B cell (primary cell): ENCODE measurements at regions not wholly inside any gene's neighbourhood (a gene's known extent, or its start where the extent isn't known, plus 50 kb on each side); places are given as distances from the start of the nearest gene placed in this dataset.

Experiments
- ATAC-seq: fragments of 200-7000 bp; cut with Tn5 transposase; one replicate; pipeline ENCODE4 v1.10.0; 2021; ENCODE audit warnings: low read depth, mild to moderate bottlenecking, moderate number of reproducible peaks, moderate library complexity
- CTCF ChIA-PET: fragments of 350-600 bp; sonication (Branson Sonifier 250); formaldehyde crosslinking; loops from one replicate; lab custom pipeline; 2021; ENCODE audit warnings: antibody characterized with exemption, inconsistent platforms; lab: Charles Lee
- POLR2A ChIA-PET: fragments of 350-600 bp; sonication (Branson Sonifier 250); formaldehyde crosslinking; loops from one replicate; lab custom pipeline; 2021; ENCODE audit warnings: antibody characterized with exemption; lab: Charles Lee
- DNase-seq: peaks from one replicate; pipeline ENCODE4 v3.0.0; 2013
- H2AFZ ChIP-seq: 2 replicates; pipeline ENCODE4 v1.6.1; 2012; ENCODE audit warnings: mild to moderate bottlenecking, low read depth, low read length; ENCODE audit not compliant: insufficient read depth, poor library complexity, severe bottlenecking
- H3K27ac ChIP-seq, 2 donors: 1 replicate in 1 of 2; 2 replicates in 1 of 2; pipeline ENCODE4 v1.5.1; 2012 to 2013; ENCODE audit warnings: low read length in 2 of 2, mild to moderate bottlenecking in 2 of 2, moderate library complexity in 1 of 2
- H3K27me3 ChIP-seq, 4 experiments: fragments of 200-600 bp in 1 of 4; sonication (generic) in 1 of 4; replicated peaks in 1 of 4; 1 replicate in 2 of 4; 2 replicates in 2 of 4; pipeline versions ENCODE4 v1.6.1 to v1.7.0; 2013 to 2016; ENCODE audit warnings: low read length in 3 of 4, mild to moderate bottlenecking in 2 of 4, mixed read lengths in 1 of 4, moderate library complexity in 1 of 4; ENCODE audit not compliant: insufficient read depth in 4 of 4, control insufficient read depth in 3 of 4; ENCODE audit errors: control extremely low read depth in 1 of 4
- H3K36me3 ChIP-seq, 2 experiments: replicated peaks in 1 of 2; 1 replicate in 1 of 2; 2 replicates in 1 of 2; pipeline versions ENCODE4 v1.6.1 to v1.7.1; 2013; ENCODE audit warnings: low read length in 1 of 2; ENCODE audit not compliant: insufficient read depth in 2 of 2, control insufficient read depth in 1 of 2; ENCODE audit errors: control extremely low read depth in 1 of 2, extremely low read depth in 1 of 2
- H3K4me1 ChIP-seq, 2 donors: fragments of 200-600 bp in 1 of 2; sonication (generic) in 1 of 2; 1 replicate in 1 of 2; 2 replicates in 1 of 2; pipeline versions ENCODE4 v1.5.1 to v1.6.1; 2013 to 2017; ENCODE audit warnings: low read length in 2 of 2; ENCODE audit not compliant: control insufficient read depth in 2 of 2, insufficient read depth in 2 of 2
- H3K4me2 ChIP-seq: replicated peaks from 2 replicates; pipeline ENCODE3; 2012; ENCODE audit warnings: mild to moderate bottlenecking, low read depth, low read length; ENCODE audit not compliant: poor library complexity, severe bottlenecking
- H3K4me3 ChIP-seq, 5 experiments: fragments of 200-600 bp in 1 of 5; sonication (generic) in 1 of 5; 1 replicate in 3 of 5; 2 replicates in 2 of 5; pipeline versions ENCODE4 v1.5.1 to v1.7.0; 2011 to 2016; ENCODE audit warnings: low read length in 4 of 5, mild to moderate bottlenecking in 4 of 5, low read depth in 2 of 5, control low read depth in 1 of 5, moderate library complexity in 1 of 5; ENCODE audit not compliant: insufficient read depth in 1 of 5; ENCODE audit errors: control extremely low read depth in 1 of 5, extremely low read depth in 1 of 5
- H3K79me2 ChIP-seq: fragments of 200-600 bp; sonication (generic); one replicate; pipeline ENCODE4 v1.6.0; 2016; ENCODE audit warnings: low read length; ENCODE audit not compliant: control insufficient read depth, insufficient read depth
- H3K9ac ChIP-seq: fragments of 200-600 bp; sonication (generic); 2 replicates; pipeline ENCODE4 v1.6.1; 2017; ENCODE audit warnings: mild to moderate bottlenecking, low read length, moderate library complexity
- H3K9me3 ChIP-seq, 3 donors: one replicate each; pipeline versions ENCODE4 v1.6.1 to v1.7.1; 2013; ENCODE audit warnings: low read length in 2 of 3; ENCODE audit not compliant: control insufficient read depth in 2 of 3, insufficient read depth in 1 of 3; ENCODE audit errors: control extremely low read depth in 1 of 3
- H4K20me1 ChIP-seq: 2 replicates; pipeline ENCODE4 v1.6.0; 2012; ENCODE audit warnings: mild to moderate bottlenecking, low read length; ENCODE audit not compliant: insufficient read depth, control insufficient read depth, poor library complexity, severe bottlenecking
- H3K27ac Mint-ChIP-seq: one replicate; pipeline ENCODE4 v1.8.0; 2021; ENCODE audit warnings: mixed read lengths
- H3K27me3 Mint-ChIP-seq: one replicate; pipeline ENCODE4 v1.8.0; 2021; ENCODE audit warnings: mixed read lengths
- H3K4me1 Mint-ChIP-seq: one replicate; pipeline ENCODE4 v1.8.0; 2021; ENCODE audit warnings: mixed read lengths
- H3K4me3 Mint-ChIP-seq: one replicate; pipeline ENCODE4 v1.8.0; 2021; ENCODE audit warnings: mixed read lengths
- H3K9me3 Mint-ChIP-seq: one replicate; pipeline ENCODE4 v1.8.0; 2022; ENCODE audit warnings: mixed read lengths; ENCODE audit not compliant: insufficient read depth
- CTCF ChIP-seq: fragments of 200-600 bp; IDR thresholded peaks from one replicate; pipeline ENCODE4 v1.8.0; 2022; ENCODE audit warnings: antibody characterized with exemption, mild to moderate bottlenecking
- EZH2 ChIP-seq: IDR thresholded peaks from 2 replicates; pipeline ENCODE4 v1.6.1; 2012; ENCODE audit warnings: borderline replicate concordance, low read depth, mild to moderate bottlenecking, moderate library complexity, low read length; ENCODE audit not compliant: insufficient read depth, poor library complexity, severe bottlenecking
- WGBS: methylation state at CpG from one replicate; pipeline ENCODE4 v1.1.5; 2013; ENCODE audit warnings: missing lambda C conversion rate; ENCODE audit not compliant: insufficient coverage; 5-methylcytosine and 5-hydroxymethylcytosine counted together
- intact Hi-C: fragments of 100-400 bp; cut with micrococcal nuclease; formaldehyde crosslinking; loops from one replicate; pipeline ENCODE4 v1.10.0; 2022

- Mint-ChIP-seq H3K9me3 (peaks cover 3% of the 10 kb centered on the region), H3K27ac (no peak overlapping the region), H3K27me3 (no peaks in the 10 kb centered on the region), H3K4me1 (no peaks in the 10 kb centered on the region), H3K4me3 (no peak overlapping the region)
- Histone ChIP-seq H3K27ac (no peak overlapping the region), H4K20me1 (no peaks in the 10 kb centered on the region), H3K27me3 (no peaks in the 10 kb centered on the region), H2AFZ (no peak overlapping the region), H3K79me2 (no peaks in the 10 kb centered on the region), H3K9ac (no peak overlapping the region), H3K4me1 (peaks cover 0 to 3% of the 10 kb centered on the region in 2 donors), H3K4me2 (no peak overlapping the region), H3K9me3 (no peaks in the 10 kb centered on the region), H3K4me3 (no peak overlapping the region), H3K36me3 (no peaks in the 10 kb centered on the region)
- ATAC-seq (no peak), DNase-seq (no peak)
- intact Hi-C loops = no loop called here
- no CpG with 5 or more reads among the region's 2 CpGs for WGBS
- no peak for TF ChIP-seq EZH2
- no peak for TF ChIP-seq CTCF
- CTCF ChIA-PET = no interaction called here
- POLR2A ChIA-PET = no interaction called here
These were observed 1499.5 kb upstream of the ADGRL3 start for GRCh38 chr4:59700651-59701050.

GRCh38 chr4:59704616-59705015, 1495.5 kb upstream of the ADGRL3 start:
- WGBS = 10% methylated on average over 4 of the region's 5 CpGs
- no peak overlapping the region for H3K27ac Mint-ChIP-seq
- no peaks in the 10 kb centered on the region for H3K9me3 Mint-ChIP-seq
- H3K4me3 ChIP-seq = no peak overlapping the region
- ATAC-seq (no peak), DNase-seq (no peak)
- H2AFZ ChIP-seq = no peak overlapping the region
- H3K4me1 Mint-ChIP-seq = no peaks in the 10 kb centered on the region
- H3K27ac ChIP-seq = no peak overlapping the region
- H3K79me2 ChIP-seq = no peaks in the 10 kb centered on the region
- peaks cover 0 to 3% of the 10 kb centered on the region in 2 donors for H3K4me1 ChIP-seq
- intact Hi-C loops = no loop called here
- no peaks in the 10 kb centered on the region for H4K20me1 ChIP-seq
- no peaks in the 10 kb centered on the region for H3K9me3 ChIP-seq
- no peaks in the 10 kb centered on the region for H3K27me3 Mint-ChIP-seq
- no peak overlapping the region for H3K9ac ChIP-seq
- peak overlapping the region; percentile 4 for H3K4me2 ChIP-seq
- H3K4me3 Mint-ChIP-seq = no peak overlapping the region
- no peaks in the 10 kb centered on the region for H3K36me3 ChIP-seq
- CTCF ChIA-PET = no interaction called here
- POLR2A ChIA-PET = no interaction called here
- TF ChIP-seq CTCF = no peak
- no peak for TF ChIP-seq EZH2
- no peaks in the 10 kb centered on the region for H3K27me3 ChIP-seq
